HepG2 (cell line): ENCODE measurements at regions not wholly inside any gene's neighbourhood (a gene's known extent, or its start where the extent isn't known, plus 50 kb on each side); places are given as distances from the start of the nearest gene placed in this dataset.

ENCODE experiments used
- ATAC-seq: fragments of 200-7000 bp; cut with Tn5 transposase; 3 replicates; pipeline ENCODE4 v1.9.1; 2020; ENCODE audit warnings: mild to moderate bottlenecking, moderate library complexity
- BruUV-seq: library from RNA; stranded (reverse); fragments of 400-500 nt; replicated peaks from 2 replicates; lab custom pipeline; 2021; lab: Mats Ljungman, UMichigan
- CTCF ChIA-PET: fragments of 300-600 bp; formaldehyde crosslinking; extraction: SDS; loops from one replicate; lab custom pipeline; 2021; ENCODE audit warnings: low total read pairs, inconsistent platforms, low intra/inter-chr PET ratio; lab: Yijun Ruan, JAX
- POLR2A ChIA-PET: fragments of 350-600 bp; sonication (Branson Sonifier 250); formaldehyde crosslinking; loops from one replicate; lab custom pipeline; 2020; ENCODE audit warnings: antibody characterized with exemption, inconsistent platforms; lab: Yijun Ruan, JAX
- DNase-seq: peaks from one replicate; pipeline ENCODE4 v3.0.0-alpha.2; 2015; ENCODE audit warnings: low spot score
- FAIRE-seq: peaks from 3 replicates; lab custom pipeline; 2011; peaks lifted over from hg19 to GRCh38; lab: Jason Lieb, UNC
- H2AFZ ChIP-seq: one replicate; pipeline ENCODE4 v1.6.1; 2011; ENCODE audit warnings: low read length, inconsistent platforms
- H3K27ac ChIP-seq: fragments of 300-600 bp; 3 replicates; pipeline ENCODE4 v1.8.0; 2011; ENCODE audit warnings: mixed run types, mild to moderate bottlenecking, mixed read lengths, low read length, inconsistent platforms; ENCODE audit not compliant: insufficient read depth; ENCODE audit errors: extremely low read length
- H3K27me3 ChIP-seq, 2 experiments: fragments of 200-600 bp in 1 of 2; 2 replicates in 1 of 2; 3 replicates in 1 of 2; pipeline versions ENCODE4 v1.6.0 to v1.8.0; 2011; ENCODE audit warnings: low read length in 2 of 2, mild to moderate bottlenecking in 2 of 2, moderate library complexity in 2 of 2, inconsistent platforms in 1 of 2; ENCODE audit not compliant: insufficient read depth in 2 of 2, control insufficient read depth in 1 of 2
- H3K36me3 ChIP-seq, 2 experiments: fragments of 200-600 bp in 1 of 2; replicated peaks in 1 of 2; 2 replicates in 1 of 2; 3 replicates in 1 of 2; pipeline versions ENCODE4 v1.5.1 to v1.8.0; 2011; ENCODE audit warnings: low read length in 2 of 2, inconsistent platforms in 1 of 2; ENCODE audit not compliant: insufficient read depth in 2 of 2, control insufficient read depth in 1 of 2
- H3K4me1 ChIP-seq: 2 replicates; pipeline ENCODE4 v1.5.1; 2012; ENCODE audit warnings: low read length, inconsistent platforms; ENCODE audit not compliant: insufficient read depth
- H3K4me2 ChIP-seq: 2 replicates; pipeline ENCODE4 v1.6.0; 2011; ENCODE audit warnings: low read depth, low read length, inconsistent platforms
- H3K4me3 ChIP-seq, 3 experiments: fragments of 200-600 bp in 1 of 3; sonication (generic), shearing (Covaris generic) in 1 of 3; replicated peaks in 1 of 3; 2 replicates each; pipeline ENCODE4 v1.5.1; 2011 to 2016; ENCODE audit warnings: low read length in 3 of 3, inconsistent platforms in 2 of 3, low read depth in 2 of 3, mild to moderate bottlenecking in 2 of 3, control low read depth in 1 of 3, mixed read lengths in 1 of 3; ENCODE audit not compliant: insufficient read depth in 1 of 3
- H3K79me2 ChIP-seq: one replicate; pipeline ENCODE4 v1.6.1; 2011; ENCODE audit warnings: low read length, inconsistent platforms; ENCODE audit not compliant: insufficient read depth
- H3K9ac ChIP-seq: 2 replicates; pipeline ENCODE4 v1.6.0; 2011; ENCODE audit warnings: mild to moderate bottlenecking, low read depth, low read length, inconsistent platforms; ENCODE audit not compliant: insufficient read depth
- H3K9me3 ChIP-seq: 2 replicates; pipeline ENCODE4 v1.5.1; 2012; ENCODE audit warnings: mild to moderate bottlenecking, low read length
- H4K20me1 ChIP-seq: 2 replicates; pipeline ENCODE4 v1.6.0; 2011; ENCODE audit warnings: inconsistent platforms, mild to moderate bottlenecking, low read length, moderate library complexity; ENCODE audit not compliant: insufficient read depth
- BCL6 ChIP-seq: IDR thresholded peaks from 2 replicates; pipeline ENCODE4 v1.6.1; 2016; ENCODE audit warnings: missing genetic modification reagents, missing compliant biosample characterization
- HNRNPLL ChIP-seq: fragments of 200-400 bp; formaldehyde crosslinking; IDR thresholded peaks from 2 replicates; pipeline ENCODE4 v1.6.1; 2017; ENCODE audit warnings: mild to moderate bottlenecking, low read depth, low read length; ENCODE audit not compliant: poor library complexity, severe bottlenecking
- MIXL1 ChIP-seq: IDR thresholded peaks from 2 replicates; pipeline ENCODE4 v1.6.1; 2016
- NCOR1 ChIP-seq: fragments of 200-600 bp; sonication (generic); IDR thresholded peaks from 2 replicates; pipeline ENCODE4 v1.7.0; 2017; ENCODE audit warnings: antibody characterized with exemption, low read length, borderline replicate concordance
- RAD51 ChIP-seq: fragments of 450-650 bp; IDR thresholded peaks from 2 replicates; pipeline ENCODE4 v1.6.1; 2016; ENCODE audit warnings: borderline replicate concordance
- ZFX ChIP-seq: sonication (generic); formaldehyde crosslinking; IDR thresholded peaks from 2 replicates; pipeline ENCODE4 v1.4.0; 2020; ENCODE audit warnings: mild to moderate bottlenecking, low read depth, missing genetic modification reagents, moderate library complexity
- ZNF20 ChIP-seq: sonication (generic); formaldehyde crosslinking; IDR thresholded peaks from 2 replicates; pipeline ENCODE4 v1.4.0; 2020; ENCODE audit warnings: mild to moderate bottlenecking, moderate library complexity, missing genetic modification reagents
- ZNF224 ChIP-seq: sonication (generic); formaldehyde crosslinking; IDR thresholded peaks from 2 replicates; pipeline ENCODE4 v1.5.0; 2020; ENCODE audit warnings: mild to moderate bottlenecking, missing genetic modification reagents
- ZNF44 ChIP-seq: sonication (generic); formaldehyde crosslinking; IDR thresholded peaks from 2 replicates; pipeline ENCODE4 v1.5.1; 2020; ENCODE audit warnings: mild to moderate bottlenecking, missing genetic modification reagents
- ZNF629 ChIP-seq: sonication (generic); formaldehyde crosslinking; conservative IDR thresholded peaks from 2 replicates; pipeline ENCODE4 v1.5.0; 2020; ENCODE audit warnings: missing genetic modification reagents
- ZSCAN31 ChIP-seq: sonication (generic); formaldehyde crosslinking; IDR thresholded peaks from 2 replicates; pipeline ENCODE4 v1.5.0; 2020; ENCODE audit warnings: low read depth, mild to moderate bottlenecking, missing genetic modification reagents
- WGBS: methylation state at CpG from one replicate; pipeline ENCODE4 v1.1.6; 2017; ENCODE audit warnings: low lambda C conversion rate; 5-methylcytosine and 5-hydroxymethylcytosine counted together
- in situ Hi-C: cut with HindIII; loops from 2 replicates; pipeline ENCODE4 v1.10.0; 2017; ENCODE audit warnings: low pct_unique_long_range_greater_than_20kb; ENCODE audit not compliant: extremely low pct_ligation_motif_present
- intact Hi-C: fragments of 100-400 bp; cut with micrococcal nuclease; formaldehyde crosslinking; loops from one replicate; pipeline ENCODE4 v1.10.0; 2022; ENCODE audit not compliant: unreplicated experiment
- TF ChIP-seq, protein P1 (sequence below): sonication (generic); formaldehyde crosslinking; conservative IDR thresholded peaks from 2 replicates; pipeline ENCODE4 v1.4.0; 2020; ENCODE audit warnings: missing genetic modification reagents
- TF ChIP-seq, protein P2 (sequence below): sonication (generic); formaldehyde crosslinking; IDR thresholded peaks from 2 replicates; pipeline ENCODE4 v1.5.0; 2020; ENCODE audit warnings: mild to moderate bottlenecking, missing genetic modification reagents, moderate library complexity

DNA sequence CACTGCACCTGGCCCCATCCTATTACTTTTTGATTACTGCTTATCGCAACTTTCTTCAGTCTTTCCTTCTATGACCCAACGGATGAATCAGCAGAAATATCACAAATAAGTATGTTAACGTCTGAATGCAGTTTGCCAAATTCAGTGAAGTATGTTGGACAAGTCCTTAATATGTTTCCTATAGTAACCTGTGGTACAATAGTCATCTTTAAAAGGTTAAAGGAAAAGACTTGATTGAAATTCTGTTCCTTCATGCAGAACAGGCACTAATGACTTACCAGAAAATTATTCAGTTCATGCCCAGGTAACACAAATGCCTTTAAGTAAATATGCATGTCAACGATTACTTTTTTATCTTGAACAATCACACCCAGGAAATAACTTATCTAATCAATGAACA lies 242.6 kb downstream of the KCTD12 start:
- Histone ChIP-seq H3K4me2 (no peak overlapping the region), H3K27me3 (no peaks in the 10 kb centered on the region; a peak in 1 of 5 replicates), H2AFZ (no peak overlapping the region), H3K9me3 (no peaks in the 10 kb centered on the region), H3K36me3 (no peaks in the 10 kb centered on the region), H3K9ac (no peak overlapping the region), H4K20me1 (no peaks in the 10 kb centered on the region), H3K79me2 (no peaks in the 10 kb centered on the region), H3K27ac (no peak overlapping the region), H3K4me1 (no peaks in the 10 kb centered on the region), H3K4me3 (no peak overlapping the region)
- ATAC-seq, result no peak
- no peak for DNase-seq
- no peak for FAIRE-seq
- in situ Hi-C loops, result no loop called here
- no peak for TF ChIP-seq ZSCAN31 (CRISPR knock-in tag)
- no peak for TF ChIP-seq HNRNPLL
- no peak for TF ChIP-seq ZNF629
- TF ChIP-seq ZNF20 (CRISPR knock-in tag), result no peak
- no peak for TF ChIP-seq ZFX
- no peak for TF ChIP-seq ZNF44 (CRISPR knock-in tag)
- TF ChIP-seq, protein P1, sequence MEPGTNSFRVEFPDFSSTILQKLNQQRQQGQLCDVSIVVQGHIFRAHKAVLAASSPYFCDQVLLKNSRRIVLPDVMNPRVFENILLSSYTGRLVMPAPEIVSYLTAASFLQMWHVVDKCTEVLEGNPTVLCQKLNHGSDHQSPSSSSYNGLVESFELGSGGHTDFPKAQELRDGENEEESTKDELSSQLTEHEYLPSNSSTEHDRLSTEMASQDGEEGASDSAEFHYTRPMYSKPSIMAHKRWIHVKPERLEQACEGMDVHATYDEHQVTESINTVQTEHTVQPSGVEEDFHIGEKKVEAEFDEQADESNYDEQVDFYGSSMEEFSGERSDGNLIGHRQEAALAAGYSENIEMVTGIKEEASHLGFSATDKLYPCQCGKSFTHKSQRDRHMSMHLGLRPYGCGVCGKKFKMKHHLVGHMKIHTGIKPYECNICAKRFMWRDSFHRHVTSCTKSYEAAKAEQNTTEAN, result no peak
- TF ChIP-seq, protein P2, sequence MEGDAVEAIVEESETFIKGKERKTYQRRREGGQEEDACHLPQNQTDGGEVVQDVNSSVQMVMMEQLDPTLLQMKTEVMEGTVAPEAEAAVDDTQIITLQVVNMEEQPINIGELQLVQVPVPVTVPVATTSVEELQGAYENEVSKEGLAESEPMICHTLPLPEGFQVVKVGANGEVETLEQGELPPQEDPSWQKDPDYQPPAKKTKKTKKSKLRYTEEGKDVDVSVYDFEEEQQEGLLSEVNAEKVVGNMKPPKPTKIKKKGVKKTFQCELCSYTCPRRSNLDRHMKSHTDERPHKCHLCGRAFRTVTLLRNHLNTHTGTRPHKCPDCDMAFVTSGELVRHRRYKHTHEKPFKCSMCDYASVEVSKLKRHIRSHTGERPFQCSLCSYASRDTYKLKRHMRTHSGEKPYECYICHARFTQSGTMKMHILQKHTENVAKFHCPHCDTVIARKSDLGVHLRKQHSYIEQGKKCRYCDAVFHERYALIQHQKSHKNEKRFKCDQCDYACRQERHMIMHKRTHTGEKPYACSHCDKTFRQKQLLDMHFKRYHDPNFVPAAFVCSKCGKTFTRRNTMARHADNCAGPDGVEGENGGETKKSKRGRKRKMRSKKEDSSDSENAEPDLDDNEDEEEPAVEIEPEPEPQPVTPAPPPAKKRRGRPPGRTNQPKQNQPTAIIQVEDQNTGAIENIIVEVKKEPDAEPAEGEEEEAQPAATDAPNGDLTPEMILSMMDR (CRISPR knock-in tag), result no peak
- TF ChIP-seq RAD51, result no peak
- TF ChIP-seq NCOR1, result no peak
- TF ChIP-seq ZNF224, result no peak
- no peak for TF ChIP-seq MIXL1
- no peak for TF ChIP-seq BCL6 (CRISPR knock-in tag)
- CTCF ChIA-PET, result no interaction called here
- POLR2A ChIA-PET, result no interaction called here
- no TSS peak for BruUV-seq
- 21% methylated on average over 4 of the region's 4 CpGs for WGBS
- intact Hi-C loops, result no loop called here
